H1 (cell line): ENCODE measurements at regions not wholly inside any gene's neighbourhood (a gene's known extent, or its start where the extent isn't known, plus 50 kb on each side); places are given as distances from the start of the nearest gene placed in this dataset.

Source experiments
- CTCF ChIA-PET: fragments of 300-600 bp; sonication (Branson Sonifier 250); formaldehyde crosslinking; loops from one replicate; lab custom pipeline; 2021; ENCODE audit not compliant: partially characterized antibody; lab: Charles Lee
- POLR2A ChIA-PET: fragments of 300-600 bp; sonication (Branson Sonifier 250); formaldehyde crosslinking; loops from one replicate; lab custom pipeline; 2021; ENCODE audit warnings: inconsistent platforms; ENCODE audit not compliant: partially characterized antibody; lab: Charles Lee
- DNase-seq, 2 experiments: peaks; one replicate each; pipeline versions ENCODE4 v3.0.0 to v3.0.0-alpha.2; 2010 to 2022; ENCODE audit warnings: low spot score in 2 of 2, low read depth in 1 of 2, mixed read lengths in 1 of 2
- FAIRE-seq: peaks from 2 replicates; lab custom pipeline; 2011; peaks lifted over from hg19 to GRCh38; lab: Jason Lieb, UNC
- H2AFZ ChIP-seq: 2 replicates; pipeline ENCODE4 v1.8.1; 2012; ENCODE audit warnings: low read length, inconsistent platforms
- H2AK5ac ChIP-seq: 2 replicates; pipeline ENCODE4 v1.6.1; 2013; ENCODE audit warnings: low read depth, low read length
- H2BK120ac ChIP-seq: replicated peaks from 2 replicates; pipeline ENCODE3; 2013; ENCODE audit warnings: low read depth, low read length, inconsistent platforms
- H2BK12ac ChIP-seq: 2 replicates; pipeline ENCODE4 v1.6.1; 2013; ENCODE audit warnings: low read depth, low read length
- H2BK15ac ChIP-seq: 2 replicates; pipeline ENCODE4 v1.6.1; 2013; ENCODE audit warnings: low read length
- H2BK20ac ChIP-seq: 2 replicates; pipeline ENCODE4 v1.6.1; 2013; ENCODE audit warnings: low read length
- H2BK5ac ChIP-seq: 2 replicates; pipeline ENCODE4 v1.6.1; 2013; ENCODE audit warnings: low read depth, low read length
- H3K14ac ChIP-seq: 2 replicates; pipeline ENCODE4 v1.6.1; 2013; ENCODE audit warnings: inconsistent platforms; ENCODE audit not compliant: insufficient read length
- H3K18ac ChIP-seq: 2 replicates; pipeline ENCODE4 v1.6.1; 2013; ENCODE audit warnings: low read length; ENCODE audit errors: extremely low read depth
- H3K23ac ChIP-seq: 2 replicates; pipeline ENCODE4 v1.6.1; 2013; ENCODE audit warnings: inconsistent platforms; ENCODE audit not compliant: insufficient read length
- H3K23me2 ChIP-seq: 2 replicates; pipeline ENCODE4 v1.6.1; 2013; ENCODE audit warnings: low read depth, low read length
- H3K27ac ChIP-seq: 2 replicates; pipeline ENCODE4 v1.6.1; 2011; ENCODE audit warnings: low read depth, low read length, inconsistent platforms
- H3K27me3 ChIP-seq, 4 experiments: replicated peaks in 1 of 4; 1 replicate in 1 of 4; 2 replicates in 3 of 4; pipeline versions ENCODE4 v1.6.1 to v1.8.1; 2011 to 2013; ENCODE audit warnings: low read length in 3 of 4, mild to moderate bottlenecking in 3 of 4, inconsistent platforms in 2 of 4, mixed read lengths in 2 of 4, moderate library complexity in 1 of 4; ENCODE audit not compliant: control insufficient read depth in 3 of 4, insufficient read depth in 3 of 4; ENCODE audit errors: extremely low read depth in 1 of 4
- H3K36me3 ChIP-seq, 4 experiments: 2 replicates each; pipeline versions ENCODE4 v1.6.1 to v1.8.1; 2011 to 2013; ENCODE audit warnings: mild to moderate bottlenecking in 4 of 4, low read length in 3 of 4, moderate library complexity in 2 of 4, control low read depth in 1 of 4, inconsistent platforms in 1 of 4; ENCODE audit not compliant: insufficient read depth in 4 of 4, control insufficient read depth in 2 of 4
- H3K4ac ChIP-seq: replicated peaks from 2 replicates; pipeline ENCODE3; 2013; ENCODE audit warnings: low read length, low read depth, mixed read lengths, inconsistent platforms; ENCODE audit not compliant: insufficient read length
- H3K4me1 ChIP-seq, 4 experiments: replicated peaks in 1 of 4; 1 replicate in 1 of 4; 2 replicates in 3 of 4; pipeline versions ENCODE4 v1.6.1 to v1.8.1; 2011 to 2013; ENCODE audit warnings: low read length in 3 of 4, inconsistent platforms in 2 of 4, mixed read lengths in 1 of 4; ENCODE audit not compliant: insufficient read depth in 4 of 4, control insufficient read depth in 3 of 4
- H3K4me2 ChIP-seq, 2 experiments: 2 replicates each; pipeline versions ENCODE4 v1.6.1 to v1.8.1; 2011 to 2013; ENCODE audit warnings: low read depth in 2 of 2, low read length in 2 of 2, control low read depth in 1 of 2, inconsistent platforms in 1 of 2, mild to moderate bottlenecking in 1 of 2; ENCODE audit not compliant: insufficient read depth in 1 of 2
- H3K4me3 ChIP-seq, 4 experiments: fragments of 200-600, 300-600 bp in 1 of 4; sonication (generic), shearing (Covaris generic), sonication (Bioruptor Twin) in 1 of 4; 2 replicates each; pipeline versions ENCODE4 v1.5.1 to v1.8.1; 2011 to 2016; ENCODE audit warnings: low read length in 4 of 4, low read depth in 3 of 4, control low read depth in 2 of 4, inconsistent platforms in 2 of 4, mild to moderate bottlenecking in 2 of 4, mixed read lengths in 1 of 4, moderate library complexity in 1 of 4; ENCODE audit not compliant: insufficient read depth in 2 of 4; ENCODE audit errors: extremely low read depth in 1 of 4
- H3K56ac ChIP-seq: replicated peaks from 2 replicates; pipeline ENCODE3; 2013; ENCODE audit warnings: low read depth, mild to moderate bottlenecking, mixed read lengths, low read length, inconsistent platforms; ENCODE audit not compliant: insufficient read length
- H3K79me1 ChIP-seq: 2 replicates; pipeline ENCODE4 v1.6.1; 2013; ENCODE audit warnings: low read depth, low read length, control low read depth
- H3K79me2 ChIP-seq, 2 experiments: 2 replicates each; pipeline versions ENCODE4 v1.6.1 to v1.8.1; 2012 to 2013; ENCODE audit warnings: low read length in 2 of 2, mild to moderate bottlenecking in 2 of 2, inconsistent platforms in 1 of 2; ENCODE audit not compliant: insufficient read depth in 2 of 2, control insufficient read depth in 1 of 2
- H3K9ac ChIP-seq, 4 experiments: replicated peaks in 1 of 4; 1 replicate in 1 of 4; 2 replicates in 3 of 4; pipeline versions ENCODE4 v1.6.1 to v1.8.1; 2011 to 2013; ENCODE audit warnings: low read depth in 3 of 4, low read length in 3 of 4, control low read depth in 2 of 4, mild to moderate bottlenecking in 2 of 4, moderate library complexity in 2 of 4, inconsistent platforms in 1 of 4; ENCODE audit errors: extremely low read depth in 1 of 4
- H3K9me3 ChIP-seq, 2 experiments: 2 replicates each; pipeline versions ENCODE4 v1.6.1 to v1.8.1; 2012 to 2013; ENCODE audit warnings: mild to moderate bottlenecking in 2 of 2, moderate library complexity in 2 of 2, control low read depth in 1 of 2, inconsistent platforms in 1 of 2, low read depth in 1 of 2, low read length in 1 of 2, mixed read lengths in 1 of 2; ENCODE audit not compliant: insufficient read depth in 2 of 2
- H4K20me1 ChIP-seq, 2 experiments: replicated peaks in 1 of 2; 2 replicates each; pipeline versions ENCODE3 to v1.8.1; 2011 to 2013; ENCODE audit warnings: inconsistent platforms in 2 of 2, low read length in 2 of 2, mild to moderate bottlenecking in 1 of 2; ENCODE audit not compliant: insufficient read depth in 2 of 2, control insufficient read depth in 1 of 2
- H4K5ac ChIP-seq: 2 replicates; pipeline ENCODE4 v1.6.1; 2013; ENCODE audit warnings: low read length, low read depth, mixed read lengths, inconsistent platforms; ENCODE audit not compliant: insufficient read length
- H4K8ac ChIP-seq: 2 replicates; pipeline ENCODE4 v1.8.0; 2013; ENCODE audit warnings: mild to moderate bottlenecking, moderate library complexity, low read length, inconsistent platforms; ENCODE audit not compliant: insufficient read depth; ENCODE audit errors: extremely low read depth
- H4K91ac ChIP-seq: replicated peaks from 2 replicates; pipeline ENCODE3; 2013; ENCODE audit warnings: low read length, mixed read lengths, inconsistent platforms; ENCODE audit not compliant: insufficient read length
- BRCA1 ChIP-seq: IDR thresholded peaks from 2 replicates; pipeline ENCODE4 v1.6.1; 2012; ENCODE audit warnings: low read depth, low read length, improper control_type of control experiment
- EP300 ChIP-seq, 2 experiments: IDR thresholded peaks; 1 replicate in 1 of 2; 2 replicates in 1 of 2; pipeline ENCODE4 v1.6.1; 2011 to 2012; ENCODE audit warnings: low read depth in 2 of 2, low read length in 2 of 2, mild to moderate bottlenecking in 2 of 2, borderline replicate concordance in 1 of 2, inconsistent platforms in 1 of 2, moderate library complexity in 1 of 2
- HDAC6 ChIP-seq: IDR thresholded peaks from one replicate; pipeline ENCODE4 v1.7.1; 2012; ENCODE audit warnings: low read depth, mild to moderate bottlenecking, inconsistent platforms, low read length, moderate library complexity
- KDM4A ChIP-seq: IDR thresholded peaks from one replicate; pipeline ENCODE4 v1.7.1; 2012; ENCODE audit warnings: low read depth, mild to moderate bottlenecking, moderate library complexity, low read length, inconsistent platforms; ENCODE audit not compliant: severe bottlenecking
- MAFK ChIP-seq: IDR thresholded peaks from 2 replicates; pipeline ENCODE4 v1.6.1; 2012; ENCODE audit warnings: low read depth, mild to moderate bottlenecking, improper control_type of control experiment, low read length
- NRF1 ChIP-seq: IDR thresholded peaks from 2 replicates; pipeline ENCODE4 v1.6.1; 2011; ENCODE audit warnings: mild to moderate bottlenecking, low read depth, low read length, improper control_type of control experiment
- PHF8 ChIP-seq: fragments of 200-600 bp; sonication (generic); conservative IDR thresholded peaks from 2 replicates; pipeline ENCODE4 v1.7.1; 2012; ENCODE audit warnings: low read depth, mild to moderate bottlenecking, inconsistent platforms, low read length, moderate library complexity
- POLR2A ChIP-seq, 2 experiments: IDR thresholded peaks; 1 replicate in 1 of 2; 2 replicates in 1 of 2; pipeline ENCODE4 v1.6.1; 2011; ENCODE audit warnings: low read depth in 2 of 2, low read length in 2 of 2, mild to moderate bottlenecking in 2 of 2; ENCODE audit errors: control extremely low read depth in 1 of 2
- RBBP5 ChIP-seq: IDR thresholded peaks from 2 replicates; pipeline ENCODE4 v1.7.1; 2012; ENCODE audit warnings: low read depth, mild to moderate bottlenecking, inconsistent platforms, low read length, moderate library complexity, borderline replicate concordance
- RFX5 ChIP-seq: IDR thresholded peaks from 2 replicates; pipeline ENCODE4 v1.6.1; 2011; ENCODE audit warnings: low read depth, low read length, improper control_type of control experiment, borderline replicate concordance
- SIX5 ChIP-seq: IDR thresholded peaks from 2 replicates; pipeline ENCODE4 v1.6.1; 2011; ENCODE audit warnings: mild to moderate bottlenecking, low read depth, low read length
- TAF7 ChIP-seq: optimal IDR thresholded peaks from 2 replicates; pipeline ENCODE3; 2011; ENCODE audit warnings: low read depth, mild to moderate bottlenecking, inconsistent platforms, low read length, moderate library complexity, borderline replicate concordance
- TBP ChIP-seq: IDR thresholded peaks from 2 replicates; pipeline ENCODE4 v1.6.1; 2011; ENCODE audit warnings: low read depth, low read length, improper control_type of control experiment
- TCF12 ChIP-seq: IDR thresholded peaks from 2 replicates; pipeline ENCODE4 v1.6.1; 2011; ENCODE audit warnings: low read depth, mild to moderate bottlenecking, low read length
- WGBS, 2 experiments: shearing (Covaris generic) in 1 of 2; methylation state at CpG; one replicate each; pipeline versions ENCODE4 v1.1.6 to v1.1.7; 2013 to 2015; ENCODE audit warnings: low lambda C conversion rate in 2 of 2, mixed read lengths in 2 of 2, inconsistent platforms in 1 of 2, low coverage in 1 of 2, missing lambda C conversion rate in 1 of 2; ENCODE audit not compliant: insufficient replicate concordance in 2 of 2, insufficient coverage in 1 of 2, insufficient read length in 1 of 2; ENCODE audit errors: extremely low coverage in 1 of 2, missing lambda C conversion rate in 1 of 2; 5-methylcytosine and 5-hydroxymethylcytosine counted together

DNA sequence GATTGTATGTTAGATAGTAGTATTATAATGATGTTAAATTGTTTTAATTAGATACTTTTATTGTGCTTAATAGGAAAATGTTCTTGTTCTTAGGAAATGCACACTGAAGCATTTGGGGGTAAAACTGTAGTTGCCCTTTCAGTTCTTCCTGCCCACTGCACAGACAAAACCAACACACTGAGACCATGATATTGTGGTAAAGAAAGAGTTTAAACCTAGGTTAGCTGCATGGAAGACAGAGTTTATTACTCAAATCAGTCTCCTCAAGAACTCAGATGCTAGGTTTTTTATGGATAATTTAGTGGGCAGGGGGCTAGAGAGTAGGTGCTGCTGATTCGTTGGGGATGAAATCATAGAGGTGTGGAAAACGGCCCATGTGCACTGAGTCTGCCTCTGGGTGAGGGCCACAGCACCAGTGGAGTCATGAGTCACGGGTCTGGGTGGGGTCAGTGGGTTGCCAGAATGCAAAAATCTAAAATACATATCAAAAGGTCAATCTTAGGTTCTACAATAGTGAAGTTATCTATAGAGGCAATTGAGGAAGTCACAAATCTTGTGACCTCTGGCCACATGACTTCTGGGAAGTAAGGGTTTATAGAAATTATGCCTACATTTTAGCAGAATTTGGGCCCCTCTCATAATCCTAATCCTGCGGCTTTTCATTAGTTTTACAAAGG, 124.8 kb upstream of the FOXN2 start:
- ChIA-PET CTCF (no interaction called here), POLR2A (no interaction called here)
- Histone ChIP-seq H3K56ac (no peak overlapping the region), H3K79me1 (no peaks in the 10 kb centered on the region), H4K8ac (no peak overlapping the region), H3K4ac (no peak overlapping the region), H4K20me1 (no peaks in the 10 kb centered on the region), H3K23me2 (no peaks in the 10 kb centered on the region), H3K9me3 (no peaks in the 10 kb centered on the region), H3K18ac (no peak overlapping the region), H3K9ac (no peak overlapping the region), H4K91ac (no peak overlapping the region), H3K14ac (no peak overlapping the region), H3K4me1 (peaks cover 0 to 5% (median 2%) of the 10 kb centered on the region in 4 experiments; a peak in 2 of 7 replicates), H3K36me3 (no peaks in the 10 kb centered on the region), H3K27me3 (no peaks in the 10 kb centered on the region), H4K5ac (no peak overlapping the region), H3K79me2 (no peaks in the 10 kb centered on the region), H2BK5ac (no peak overlapping the region), H2AFZ (peak overlapping the region; percentile 40; the same call in 1 of the 2 replicates), H2BK20ac (no peak overlapping the region), H3K27ac (no peak overlapping the region), H2AK5ac (no peak overlapping the region), H2BK15ac (no peak overlapping the region), H3K23ac (no peak overlapping the region), H3K4me3 (no peak overlapping the region), H2BK12ac (no peak overlapping the region), H2BK120ac (no peak overlapping the region), H3K4me2 (no peak overlapping the region)
- FAIRE-seq (no peak), DNase-seq (no peak)
- 90% methylated on average over 4 of the region's 4 CpGs; no CpG with 5 or more reads in 1 of the 2 experiments for WGBS, 2 experiments
- TF ChIP-seq MAFK (no peak), SIX5 (no peak), POLR2A (IDR thresholded peaks at IDR 0.05; ENCODE audit: control extremely low read depth in 1 of 2, low read depth in 2 of 2, low read length in 2 of 2) (no peak), NRF1 (no peak), EP300 (IDR thresholded peaks at IDR 0.05; ENCODE audit: borderline replicate concordance in 1 of 2, low read depth in 2 of 2, low read length in 2 of 2) (no peak), RBBP5 (no peak), TBP (no peak), KDM4A (no peak), TCF12 (no peak), TAF7 (no peak), PHF8 (no peak), BRCA1 (no peak), HDAC6 (no peak), RFX5 (no peak)
